Stomach (tissue), 4 donors: ENCODE measurements at regions not wholly inside any gene's neighbourhood (a gene's known extent, or its start where the extent isn't known, plus 50 kb on each side); places are given as distances from the start of the nearest gene placed in this dataset.

Source experiments
- EP300 ChIP-seq: sonication (generic); formaldehyde crosslinking; IDR thresholded peaks from one replicate; pipeline ENCODE4 v1.6.1; 2017; ENCODE audit warnings: antibody characterized with exemption
- POLR2A ChIP-seq, 4 donors: fragments of 450-650 bp; IDR thresholded peaks; one replicate each; pipeline ENCODE4 v1.6.1; 2016; ENCODE audit warnings: antibody characterized with exemption in 4 of 4, control low read depth in 2 of 4, mild to moderate bottlenecking in 1 of 4, moderate library complexity in 1 of 4
- POLR2AphosphoS5 ChIP-seq, 3 donors: sonication (generic); formaldehyde crosslinking; IDR thresholded peaks; one replicate each; pipeline ENCODE4 v1.6.1; 2016; ENCODE audit warnings: antibody characterized with exemption in 3 of 3
- TF ChIP-seq, protein P1 (sequence below), 7 experiments: fragments of 450-650 bp in 4 of 7; fragments of 200-600 bp in 3 of 7; sonication (generic) in 3 of 7; IDR thresholded peaks; one replicate each; pipeline ENCODE4 v1.5.1; 2016 to 2019; ENCODE audit warnings: antibody characterized with exemption in 7 of 7, control low read depth in 2 of 7, mild to moderate bottlenecking in 1 of 7

- TF ChIP-seq, protein P1, sequence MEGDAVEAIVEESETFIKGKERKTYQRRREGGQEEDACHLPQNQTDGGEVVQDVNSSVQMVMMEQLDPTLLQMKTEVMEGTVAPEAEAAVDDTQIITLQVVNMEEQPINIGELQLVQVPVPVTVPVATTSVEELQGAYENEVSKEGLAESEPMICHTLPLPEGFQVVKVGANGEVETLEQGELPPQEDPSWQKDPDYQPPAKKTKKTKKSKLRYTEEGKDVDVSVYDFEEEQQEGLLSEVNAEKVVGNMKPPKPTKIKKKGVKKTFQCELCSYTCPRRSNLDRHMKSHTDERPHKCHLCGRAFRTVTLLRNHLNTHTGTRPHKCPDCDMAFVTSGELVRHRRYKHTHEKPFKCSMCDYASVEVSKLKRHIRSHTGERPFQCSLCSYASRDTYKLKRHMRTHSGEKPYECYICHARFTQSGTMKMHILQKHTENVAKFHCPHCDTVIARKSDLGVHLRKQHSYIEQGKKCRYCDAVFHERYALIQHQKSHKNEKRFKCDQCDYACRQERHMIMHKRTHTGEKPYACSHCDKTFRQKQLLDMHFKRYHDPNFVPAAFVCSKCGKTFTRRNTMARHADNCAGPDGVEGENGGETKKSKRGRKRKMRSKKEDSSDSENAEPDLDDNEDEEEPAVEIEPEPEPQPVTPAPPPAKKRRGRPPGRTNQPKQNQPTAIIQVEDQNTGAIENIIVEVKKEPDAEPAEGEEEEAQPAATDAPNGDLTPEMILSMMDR (IDR thresholded peaks at IDR 0.05): no peak
- TF ChIP-seq POLR2AphosphoS5 (IDR thresholded peaks at IDR 0.05) (no peak), POLR2A (IDR thresholded peaks at IDR 0.05) (no peak), EP300 (no peak)
Measured at GRCh38 chr10:43876976-43877375, 228.3 kb upstream of the ZNF32 start.
